Stimulated activated naive CD8-positive, alpha-beta T cell treated with anti-CD3 and anti-CD28 coated beads, Interleukin-15, Interleukin-2, amounts not matched to agents 100 U/mL and 50 U/mL, for 24 hours (primary cell): ENCODE measurements at regions not wholly inside any gene's neighbourhood (a gene's known extent, or its start where the extent isn't known, plus 50 kb on each side); places are given as distances from the start of the nearest gene placed in this dataset.
"Not testable (repeated sequence)": the region's sequence is repeated elsewhere in the genome, so short reads cannot be mapped to it uniquely, and the experiment has no call there.

ENCODE experiments used
- ATAC-seq: fragments of 150-1000 bp; cut with Tn5 transposase; one replicate; pipeline ENCODE4 v1.10.0; 2021
- DNase-seq: peaks from one replicate; pipeline ENCODE4 v3.0.0; 2021

DNA sequence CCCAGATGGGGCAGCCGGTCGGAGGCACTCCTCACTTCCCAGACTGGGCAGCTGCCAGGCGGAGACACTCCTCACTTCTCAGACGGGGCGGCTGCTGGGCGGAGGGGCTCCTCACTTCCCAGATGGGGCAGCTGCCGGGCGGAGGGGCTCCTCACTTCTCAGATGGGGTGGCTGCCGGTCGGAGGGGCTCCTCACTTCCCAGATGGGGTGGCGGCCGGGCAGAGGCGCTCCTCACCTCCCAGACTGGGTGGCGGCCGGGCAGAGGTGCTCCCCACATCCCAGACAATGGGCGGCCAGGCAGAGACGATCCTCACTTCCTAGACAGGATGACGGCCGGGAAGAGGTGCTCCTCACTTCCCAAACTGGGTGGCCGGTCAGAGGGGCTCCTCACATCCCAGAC lies 55.2 kb upstream of the DHRS4 start:
- DNase-seq, ATAC-seq: not testable (repeated sequence)

DNA sequence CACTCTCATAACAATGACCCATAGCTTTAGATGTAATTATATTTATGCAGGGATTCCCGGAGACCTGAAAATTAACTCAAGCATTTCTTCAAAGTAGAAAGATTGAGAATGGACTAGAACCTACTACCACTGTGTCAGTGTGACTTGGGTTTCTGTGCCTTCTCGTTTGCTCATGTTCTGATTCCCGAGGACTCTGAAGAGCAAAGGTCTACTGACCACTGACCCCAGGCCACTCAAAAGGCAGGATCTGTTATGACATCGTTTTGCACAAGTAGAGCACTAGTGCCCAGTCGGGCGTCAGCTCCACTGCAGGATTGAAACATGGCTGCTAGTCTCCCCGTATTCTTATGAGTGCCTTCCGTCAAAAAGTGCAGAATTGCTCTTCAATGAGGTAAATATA lies 53.8 kb upstream of the DHRS4 start:
- ATAC-seq (no peak), DNase-seq (no peak)

DNA sequence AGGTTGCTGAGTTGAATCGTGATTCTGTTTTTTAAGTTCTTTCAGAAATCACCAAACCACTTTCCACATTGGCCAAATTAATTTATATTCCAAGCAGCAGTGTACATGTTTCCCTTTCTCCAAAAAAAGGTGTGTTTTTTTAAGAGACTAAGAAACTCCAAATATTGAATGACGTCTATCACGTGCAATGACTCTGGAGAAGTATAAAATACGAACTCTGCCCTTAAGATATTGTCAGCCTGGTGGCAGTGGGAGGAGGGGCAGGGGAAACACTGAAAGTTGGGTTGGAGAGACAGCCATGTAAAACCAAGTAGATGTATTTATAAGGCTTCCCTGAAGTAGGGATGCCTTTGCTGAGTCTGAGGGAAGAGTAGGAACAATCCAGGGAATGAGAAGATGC lies 50.1 kb upstream of the DHRS4 start:
- no peak for DNase-seq
- ATAC-seq, result no peak
